HEK293T (cell line): ENCODE measurements at regions not wholly inside any gene's neighbourhood (a gene's known extent, or its start where the extent isn't known, plus 50 kb on each side); places are given as distances from the start of the nearest gene placed in this dataset.
"Not testable (repeated sequence)": the region's sequence is repeated elsewhere in the genome, so short reads cannot be mapped to it uniquely, and the experiment has no call there.

ENCODE experiments used
- CTCF ChIA-PET: fragments of 350-600 bp; formaldehyde crosslinking; extraction: SDS; loops from one replicate; lab custom pipeline; 2021; ENCODE audit warnings: antibody characterized with exemption, inconsistent platforms; lab: Yijun Ruan, JAX
- POLR2A ChIA-PET: fragments of 350-600 bp; formaldehyde crosslinking; extraction: SDS; loops from one replicate; lab custom pipeline; 2020; ENCODE audit warnings: antibody characterized with exemption, inconsistent platforms; lab: Yijun Ruan, JAX
- DNase-seq: peaks from one replicate; pipeline ENCODE4 v3.0.0; 2012; ENCODE audit warnings: mixed read lengths; ENCODE audit errors: extremely low spot score
- ARNT ChIP-seq: fragments of 450-650 bp; IDR thresholded peaks from 2 replicates; pipeline ENCODE4 v1.6.1; 2017; ENCODE audit warnings: mild to moderate bottlenecking
- BHLHE40 ChIP-seq: fragments of 450-650 bp; IDR thresholded peaks from 2 replicates; pipeline ENCODE4 v1.6.1; 2016; ENCODE audit warnings: mild to moderate bottlenecking, moderate library complexity, borderline replicate concordance
- CTBP1 ChIP-seq: fragments of 450-650 bp; IDR thresholded peaks from 2 replicates; pipeline ENCODE4 v1.6.1; 2016; ENCODE audit warnings: borderline replicate concordance
- ELF4 ChIP-seq: fragments of 450-650 bp; IDR thresholded peaks from 2 replicates; pipeline ENCODE4 v1.6.1; 2017; ENCODE audit warnings: antibody characterized with exemption
- FOXA1 ChIP-seq: fragments of 450-650 bp; IDR thresholded peaks from 2 replicates; pipeline ENCODE4 v1.6.1; 2016; ENCODE audit warnings: mild to moderate bottlenecking
- FOXK2 ChIP-seq: fragments of 450-650 bp; IDR thresholded peaks from 2 replicates; pipeline ENCODE4 v1.6.1; 2016; ENCODE audit warnings: mild to moderate bottlenecking
- FOXM1 ChIP-seq: fragments of 450-650 bp; IDR thresholded peaks from 2 replicates; pipeline ENCODE4 v1.6.1; 2017; ENCODE audit warnings: mild to moderate bottlenecking, borderline replicate concordance
- HDGF ChIP-seq: fragments of 450-650 bp; IDR thresholded peaks from 2 replicates; pipeline ENCODE4 v1.6.1; 2017; ENCODE audit warnings: antibody characterized with exemption, borderline replicate concordance
- L3MBTL2 ChIP-seq: fragments of 450-650 bp; conservative IDR thresholded peaks from 2 replicates; pipeline ENCODE4 v1.6.1; 2016; ENCODE audit warnings: mild to moderate bottlenecking
- LEF1 ChIP-seq: fragments of 450-650 bp; IDR thresholded peaks from 2 replicates; pipeline ENCODE4 v1.6.1; 2017; ENCODE audit warnings: mild to moderate bottlenecking, borderline replicate concordance
- NFRKB ChIP-seq: fragments of 450-650 bp; IDR thresholded peaks from 2 replicates; pipeline ENCODE4 v1.6.1; 2016; ENCODE audit warnings: mild to moderate bottlenecking, moderate library complexity
- SP1 ChIP-seq: fragments of 450-650 bp; IDR thresholded peaks from 2 replicates; pipeline ENCODE4 v1.6.1; 2017
- SUZ12 ChIP-seq: fragments of 450-650 bp; IDR thresholded peaks from 2 replicates; pipeline ENCODE4 v1.6.1; 2016; ENCODE audit warnings: mild to moderate bottlenecking
- TARDBP ChIP-seq: fragments of 450-650 bp; IDR thresholded peaks from 2 replicates; pipeline ENCODE4 v1.6.1; 2016
- ZNF384 ChIP-seq: fragments of 450-650 bp; IDR thresholded peaks from 2 replicates; pipeline ENCODE4 v1.6.1; 2016
- TF ChIP-seq, protein P1 (sequence below): fragments of 450-650 bp; IDR thresholded peaks from 2 replicates; pipeline ENCODE4 v1.6.1; 2016

DNA sequence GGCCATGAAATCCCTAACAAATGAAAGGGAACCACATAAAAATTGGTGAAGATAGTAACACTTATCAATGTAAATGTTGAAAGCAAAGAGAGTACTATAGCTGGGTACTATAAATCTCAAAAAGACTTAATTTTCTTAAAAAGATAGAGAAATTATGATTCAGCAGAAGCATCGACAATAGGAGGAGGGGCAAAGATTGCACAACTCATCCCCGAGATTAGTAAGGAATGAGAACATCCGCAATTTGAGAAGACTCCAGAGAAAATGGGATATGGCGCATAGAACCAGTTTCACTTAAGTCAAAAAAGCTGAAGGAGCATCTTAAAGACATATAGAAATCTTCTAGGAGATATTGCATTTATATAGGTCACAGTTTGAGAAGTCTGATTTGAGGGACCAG lies 220.2 kb upstream of the SLC16A7 start:
- ChIA-PET CTCF (no interaction called here), POLR2A (no interaction called here)
- TF ChIP-seq FOXK2 (no peak), LEF1 (no peak), FOXA1 (no peak), HDGF (no peak), BHLHE40 (no peak)
- DNase-seq, result no peak

DNA sequence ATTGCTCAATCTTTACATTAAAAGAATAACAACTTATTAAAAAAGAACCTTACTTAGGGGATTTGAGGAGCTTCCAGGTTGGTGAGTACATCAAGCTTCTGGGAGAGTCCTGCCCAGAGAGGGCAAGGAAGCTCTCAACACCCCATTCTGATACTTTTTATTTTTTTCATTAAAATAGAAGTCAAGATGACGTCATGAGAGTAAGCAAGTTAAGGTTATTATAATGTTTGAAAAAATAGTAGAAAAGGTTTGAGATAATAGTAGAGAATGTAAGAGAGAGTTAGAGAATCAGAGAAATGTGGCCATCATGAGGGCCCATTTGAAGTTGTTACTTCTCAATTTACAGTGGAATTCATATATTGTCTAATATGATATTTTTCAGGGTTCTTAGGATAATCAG lies 221.0 kb upstream of the SLC16A7 start:
- TF ChIP-seq, protein P1, sequence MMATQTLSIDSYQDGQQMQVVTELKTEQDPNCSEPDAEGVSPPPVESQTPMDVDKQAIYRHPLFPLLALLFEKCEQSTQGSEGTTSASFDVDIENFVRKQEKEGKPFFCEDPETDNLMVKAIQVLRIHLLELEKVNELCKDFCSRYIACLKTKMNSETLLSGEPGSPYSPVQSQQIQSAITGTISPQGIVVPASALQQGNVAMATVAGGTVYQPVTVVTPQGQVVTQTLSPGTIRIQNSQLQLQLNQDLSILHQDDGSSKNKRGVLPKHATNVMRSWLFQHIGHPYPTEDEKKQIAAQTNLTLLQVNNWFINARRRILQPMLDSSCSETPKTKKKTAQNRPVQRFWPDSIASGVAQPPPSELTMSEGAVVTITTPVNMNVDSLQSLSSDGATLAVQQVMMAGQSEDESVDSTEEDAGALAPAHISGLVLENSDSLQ, result no peak
- TF ChIP-seq FOXK2 (no peak), SUZ12 (no peak), FOXA1 (no peak), TARDBP (no peak), ARNT (no peak), HDGF (no peak), ZNF384 (no peak), CTBP1 (no peak), NFRKB (no peak), SP1 (no peak), BHLHE40 (no peak), ELF4 (no peak), LEF1 (no peak)
- POLR2A ChIA-PET, result no interaction called here
- CTCF ChIA-PET, result no interaction called here
- DNase-seq, result no peak

DNA sequence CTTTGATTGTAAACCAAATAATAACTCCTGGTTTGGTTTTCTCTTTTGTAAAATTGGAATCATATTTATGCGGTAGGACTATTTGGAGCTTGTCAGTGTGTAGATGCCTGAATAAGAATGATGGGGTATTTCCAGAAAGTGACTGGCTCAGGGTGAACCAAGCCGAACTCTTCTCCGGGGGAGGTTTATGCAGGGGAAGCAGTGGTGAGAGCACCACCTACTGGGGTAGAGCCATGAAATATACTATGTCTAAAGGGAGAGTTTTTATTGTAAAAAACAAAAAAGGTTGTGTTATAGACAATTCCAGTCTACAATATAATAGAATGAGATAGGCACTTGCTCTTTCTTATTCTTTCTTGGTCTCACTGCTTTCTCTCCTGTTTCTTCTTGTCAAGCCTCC lies 222.9 kb upstream of the SLC16A7 start:
- ChIA-PET CTCF (no interaction called here), POLR2A (no interaction called here)
- TF ChIP-seq ZNF384, result no peak
- no peak for TF ChIP-seq FOXA1
- TF ChIP-seq LEF1, result no peak
- TF ChIP-seq HDGF, result no peak
- no peak for TF ChIP-seq NFRKB
- no peak for TF ChIP-seq TARDBP
- no peak for TF ChIP-seq FOXK2
- TF ChIP-seq L3MBTL2, result no peak
- TF ChIP-seq CTBP1, result no peak
- no peak for TF ChIP-seq SP1
- no peak for TF ChIP-seq SUZ12
- no peak for TF ChIP-seq FOXM1
- peak; percentile 13 for DNase-seq

DNA sequence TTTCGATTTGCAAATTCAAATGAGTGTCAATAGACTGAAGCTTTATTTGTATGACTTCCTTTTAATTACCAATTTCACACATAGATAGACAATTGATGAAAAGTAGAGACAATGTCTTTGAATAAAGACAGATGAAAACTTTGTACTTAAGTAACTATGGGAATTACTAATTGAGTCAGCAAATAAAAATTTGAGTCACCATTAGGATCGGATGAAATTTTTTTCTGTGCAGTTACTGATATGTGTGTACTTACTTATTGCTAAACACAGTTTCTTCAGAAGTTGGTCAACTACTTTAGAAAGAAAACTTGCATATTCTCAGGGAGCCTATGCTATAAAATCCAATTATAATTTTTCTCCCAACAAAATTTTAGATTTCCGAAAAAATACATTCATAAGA lies 224.9 kb upstream of the SLC16A7 start:
- POLR2A ChIA-PET, result no interaction called here
- DNase-seq, result no peak
- TF ChIP-seq ARNT, result no peak
- no peak for TF ChIP-seq HDGF
- CTCF ChIA-PET, result no interaction called here

DNA sequence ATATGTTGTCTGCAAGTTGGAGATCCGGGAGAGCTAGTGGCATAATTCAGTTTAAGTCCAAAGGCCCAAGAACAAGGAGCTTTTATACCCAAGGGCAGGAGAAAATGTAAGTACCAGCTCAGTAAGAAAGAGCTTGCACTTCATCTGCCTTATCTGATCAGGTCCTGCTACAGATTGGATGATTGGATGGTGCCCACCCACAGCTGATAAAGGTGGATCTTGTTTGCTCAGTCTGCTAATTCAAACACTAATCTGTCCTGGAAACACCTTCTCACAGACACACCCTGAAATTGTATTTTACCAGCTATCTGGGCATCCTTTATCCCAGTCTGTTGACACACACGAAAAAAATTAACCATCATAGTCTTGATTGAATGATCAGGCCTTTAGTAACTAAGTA lies 230.7 kb upstream of the SLC16A7 start:
- CTCF ChIA-PET, result no interaction called here
- no peak for TF ChIP-seq FOXM1
- no peak for TF ChIP-seq ARNT
- no peak for TF ChIP-seq LEF1
- TF ChIP-seq HDGF, result no peak
- no peak for TF ChIP-seq L3MBTL2
- no peak for TF ChIP-seq TARDBP
- TF ChIP-seq ZNF384, result no peak
- TF ChIP-seq, protein P1, result no peak
- TF ChIP-seq SUZ12, result no peak
- TF ChIP-seq FOXA1, result no peak
- no peak for TF ChIP-seq BHLHE40
- no peak for DNase-seq
- POLR2A ChIA-PET, result no interaction called here

DNA sequence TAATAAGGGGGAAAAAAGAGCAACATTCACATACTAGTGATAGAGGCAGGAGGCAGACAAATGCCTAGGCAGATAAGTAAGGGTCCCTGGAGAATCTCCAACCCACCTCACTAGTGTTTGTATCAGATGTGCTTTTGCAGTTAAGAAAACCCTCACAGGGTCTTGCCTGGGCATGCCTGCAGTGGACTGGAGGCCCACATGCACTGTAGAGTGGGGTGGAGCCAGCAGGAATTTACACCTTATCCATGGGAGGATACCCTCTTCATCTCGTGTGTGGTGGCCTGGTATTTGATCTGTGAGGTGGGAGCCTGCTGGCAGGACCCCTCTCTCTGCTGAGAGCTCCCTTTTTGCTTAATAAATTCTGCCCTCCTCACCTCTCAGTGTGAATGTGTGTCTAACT lies 238.0 kb upstream of the SLC16A7 start:
- ChIA-PET CTCF (no interaction called here), POLR2A (no interaction called here)
- no peak for DNase-seq
- TF ChIP-seq FOXK2, result no peak
- TF ChIP-seq LEF1, result no peak
- no peak for TF ChIP-seq ZNF384
- TF ChIP-seq NFRKB, result no peak
- no peak for TF ChIP-seq SUZ12
- no peak for TF ChIP-seq FOXM1
- no peak for TF ChIP-seq L3MBTL2
- TF ChIP-seq ARNT, result no peak
- no peak for TF ChIP-seq TARDBP
- no peak for TF ChIP-seq CTBP1
- no peak for TF ChIP-seq HDGF
- TF ChIP-seq, protein P1, result no peak
- no peak for TF ChIP-seq SP1
- no peak for TF ChIP-seq BHLHE40
- no peak for TF ChIP-seq FOXA1
- no peak for TF ChIP-seq ELF4

DNA sequence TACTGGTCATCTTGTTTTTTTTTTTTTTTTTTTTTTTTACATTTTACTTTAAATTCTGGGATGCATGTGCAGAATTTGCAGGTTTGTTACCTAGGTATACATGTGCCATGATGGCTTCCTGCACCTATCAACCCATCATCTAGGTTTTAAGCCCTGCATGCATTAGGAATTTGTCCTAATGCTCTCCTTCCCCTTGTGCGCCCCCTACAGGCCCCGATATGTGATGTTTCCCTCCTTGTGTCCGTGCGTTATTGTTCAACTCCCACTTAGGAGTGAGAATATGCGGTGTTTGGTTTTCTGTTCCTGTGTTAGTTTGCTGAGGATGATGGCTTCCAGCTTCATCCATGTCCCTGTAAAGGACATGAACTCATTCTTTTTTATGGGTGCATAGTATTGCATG lies 249.6 kb upstream of the SLC16A7 start:
- CTCF ChIA-PET, POLR2A ChIA-PET, DNase-seq: not testable (repeated sequence)
